PFSK-1 (cell line): ENCODE measurements at regions not wholly inside any gene's neighbourhood (a gene's known extent, or its start where the extent isn't known, plus 50 kb on each side); places are given as distances from the start of the nearest gene placed in this dataset.

Experiments used
- POLR2AphosphoS5 ChIP-seq: IDR thresholded peaks from 2 replicates; pipeline ENCODE4 v1.6.1; 2012; ENCODE audit warnings: low read depth, mild to moderate bottlenecking, control low read depth, low read length, moderate library complexity
- SIN3A ChIP-seq: IDR thresholded peaks from 2 replicates; pipeline ENCODE4 v1.6.1; 2012; ENCODE audit warnings: mild to moderate bottlenecking, low read length, moderate library complexity, borderline replicate concordance; ENCODE audit not compliant: insufficient read depth
- TF ChIP-seq, protein P1 (sequence below), 2 experiments: IDR thresholded peaks; 2 replicates each; pipeline versions ENCODE4 v1.6.1 to v1.8.0; 2011 to 2012; ENCODE audit warnings: low read depth in 2 of 2, low read length in 2 of 2, control low read depth in 1 of 2, inconsistent platforms in 1 of 2, mild to moderate bottlenecking in 1 of 2, moderate library complexity in 1 of 2; ENCODE audit not compliant: insufficient read depth in 1 of 2

DNA sequence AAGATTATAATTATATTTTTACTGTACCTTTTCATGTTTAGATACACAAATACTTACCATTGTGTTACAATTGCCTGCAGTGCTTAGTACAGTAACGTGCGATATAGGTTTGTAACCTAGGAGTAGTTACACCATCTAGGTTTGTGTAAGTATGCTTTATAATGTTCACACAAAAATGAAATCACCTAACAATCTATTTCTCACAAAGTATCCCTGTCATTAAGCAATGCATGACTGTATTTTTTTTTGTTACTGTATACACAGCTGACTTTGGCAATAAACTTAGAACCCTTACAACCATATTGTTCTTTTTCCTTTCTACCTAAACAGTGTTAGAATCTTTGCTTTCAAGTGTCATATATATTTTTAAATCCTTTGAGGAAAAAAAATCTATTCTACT, 303.0 kb upstream of the E2F7 start:
- TF ChIP-seq POLR2AphosphoS5, result no peak
- TF ChIP-seq SIN3A, result no peak
- TF ChIP-seq, protein P1, sequence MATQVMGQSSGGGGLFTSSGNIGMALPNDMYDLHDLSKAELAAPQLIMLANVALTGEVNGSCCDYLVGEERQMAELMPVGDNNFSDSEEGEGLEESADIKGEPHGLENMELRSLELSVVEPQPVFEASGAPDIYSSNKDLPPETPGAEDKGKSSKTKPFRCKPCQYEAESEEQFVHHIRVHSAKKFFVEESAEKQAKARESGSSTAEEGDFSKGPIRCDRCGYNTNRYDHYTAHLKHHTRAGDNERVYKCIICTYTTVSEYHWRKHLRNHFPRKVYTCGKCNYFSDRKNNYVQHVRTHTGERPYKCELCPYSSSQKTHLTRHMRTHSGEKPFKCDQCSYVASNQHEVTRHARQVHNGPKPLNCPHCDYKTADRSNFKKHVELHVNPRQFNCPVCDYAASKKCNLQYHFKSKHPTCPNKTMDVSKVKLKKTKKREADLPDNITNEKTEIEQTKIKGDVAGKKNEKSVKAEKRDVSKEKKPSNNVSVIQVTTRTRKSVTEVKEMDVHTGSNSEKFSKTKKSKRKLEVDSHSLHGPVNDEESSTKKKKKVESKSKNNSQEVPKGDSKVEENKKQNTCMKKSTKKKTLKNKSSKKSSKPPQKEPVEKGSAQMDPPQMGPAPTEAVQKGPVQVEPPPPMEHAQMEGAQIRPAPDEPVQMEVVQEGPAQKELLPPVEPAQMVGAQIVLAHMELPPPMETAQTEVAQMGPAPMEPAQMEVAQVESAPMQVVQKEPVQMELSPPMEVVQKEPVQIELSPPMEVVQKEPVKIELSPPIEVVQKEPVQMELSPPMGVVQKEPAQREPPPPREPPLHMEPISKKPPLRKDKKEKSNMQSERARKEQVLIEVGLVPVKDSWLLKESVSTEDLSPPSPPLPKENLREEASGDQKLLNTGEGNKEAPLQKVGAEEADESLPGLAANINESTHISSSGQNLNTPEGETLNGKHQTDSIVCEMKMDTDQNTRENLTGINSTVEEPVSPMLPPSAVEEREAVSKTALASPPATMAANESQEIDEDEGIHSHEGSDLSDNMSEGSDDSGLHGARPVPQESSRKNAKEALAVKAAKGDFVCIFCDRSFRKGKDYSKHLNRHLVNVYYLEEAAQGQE (IDR thresholded peaks at IDR 0.05; ENCODE audit: insufficient read depth in 1 of 2, low read depth in 2 of 2, low read length in 2 of 2), result no peak
